ENCODE measurements at regions not wholly inside any gene's neighbourhood (a gene's known extent, or its start where the extent isn't known, plus 50 kb on each side); places are given as distances from the start of the nearest gene placed in this dataset.
A peak's percentile ranks its signal among the peaks of the same experiment; 100 is the strongest.
"Not testable (repeated sequence)": the region's sequence is repeated elsewhere in the genome, so short reads cannot be mapped to it uniquely, and the experiment has no call there.

- no peak for DNase-seq
These were observed 636.3 kb downstream of the UTRN start for GRCh38 chr6:144921206-144921975.

GRCh38 chr6:144922120-144922722 lies 637.1 kb downstream of the UTRN start:
- DNase-seq, result peak in 1 of 2 donors; percentile 15

- not testable (repeated sequence) for DNase-seq
These were observed 637.8 kb downstream of the UTRN start for GRCh38 chr6:144922771-144923490.

- DNase-seq, result not testable (repeated sequence)
These were observed 638.3 kb downstream of the UTRN start for GRCh38 chr6:144923491-144923787.

GRCh38 chr6:144928847-144929246 lies 643.7 kb downstream of the UTRN start:
- DNase-seq, result no peak

GRCh38 chr6:144929262-144929661 lies 644.1 kb downstream of the UTRN start:
- DNase-seq, result no peak

- DNase-seq, result peak in 1 of 2 donors; percentile 20
These were observed 646.3 kb downstream of the UTRN start for GRCh38 chr6:144931172-144932035.

GRCh38 chr6:144932621-144933020 lies 647.5 kb downstream of the UTRN start:
- no peak for DNase-seq

GRCh38 chr6:144935181-144935580 lies 650.0 kb downstream of the UTRN start:
- DNase-seq, result no peak

GRCh38 chr6:144935661-144936060 lies 650.5 kb downstream of the UTRN start:
- DNase-seq, result no peak

- DNase-seq, result no peak
These were observed 651.6 kb downstream of the UTRN start for GRCh38 chr6:144936764-144937163.

- no peak for DNase-seq
These were observed 654.8 kb downstream of the UTRN start for GRCh38 chr6:144939921-144940320.

GRCh38 chr6:144944106-144944505 lies 659.0 kb downstream of the UTRN start:
- no peak for DNase-seq

- no peak for DNase-seq
These were observed 662.4 kb downstream of the UTRN start for GRCh38 chr6:144947398-144947976.

- no peak for DNase-seq
These were observed 666.7 kb downstream of the UTRN start for GRCh38 chr6:144951730-144952437.

- no peak for DNase-seq
These were observed 667.5 kb downstream of the UTRN start for GRCh38 chr6:144952456-144953240.

GRCh38 chr6:144953552-144954240 lies 668.6 kb downstream of the UTRN start:
- DNase-seq, result no peak

- DNase-seq, result no peak
These were observed 669.1 kb downstream of the UTRN start for GRCh38 chr6:144954241-144954556.

GRCh38 chr6:144955392-144955791 lies 670.3 kb downstream of the UTRN start:
- no peak for DNase-seq

GRCh38 chr6:144955859-144956258 lies 670.7 kb downstream of the UTRN start:
- DNase-seq, result no peak

Measured in right lung (tissue), 2 donors.